ENCODE measurements at regions not wholly inside any gene's neighbourhood (a gene's known extent, or its start where the extent isn't known, plus 50 kb on each side); places are given as distances from the start of the nearest gene placed in this dataset.

- no peak for TF ChIP-seq TRIM24 (IDR thresholded peaks at IDR 0.05)
- no peak for TF ChIP-seq SOX6 (IDR thresholded peaks at IDR 0.05)
- no peak for TF ChIP-seq POLR2A (conservative IDR thresholded peaks at IDR 0.05)
- no peak for TF ChIP-seq GMEB1 (CRISPR knock-in tag; IDR thresholded peaks at IDR 0.05)
- TF ChIP-seq CHD2 (IDR thresholded peaks at IDR 0.05; ENCODE audit: low read depth, low read length) = no peak
Observed at GRCh38 chr4:119746951-119747350, 118.3 kb upstream of the PDE5A start.

Measured in K562 (cell line).